ENCODE measurements at regions not wholly inside any gene's neighbourhood (a gene's known extent, or its start where the extent isn't known, plus 50 kb on each side); places are given as distances from the start of the nearest gene placed in this dataset.

DNA sequence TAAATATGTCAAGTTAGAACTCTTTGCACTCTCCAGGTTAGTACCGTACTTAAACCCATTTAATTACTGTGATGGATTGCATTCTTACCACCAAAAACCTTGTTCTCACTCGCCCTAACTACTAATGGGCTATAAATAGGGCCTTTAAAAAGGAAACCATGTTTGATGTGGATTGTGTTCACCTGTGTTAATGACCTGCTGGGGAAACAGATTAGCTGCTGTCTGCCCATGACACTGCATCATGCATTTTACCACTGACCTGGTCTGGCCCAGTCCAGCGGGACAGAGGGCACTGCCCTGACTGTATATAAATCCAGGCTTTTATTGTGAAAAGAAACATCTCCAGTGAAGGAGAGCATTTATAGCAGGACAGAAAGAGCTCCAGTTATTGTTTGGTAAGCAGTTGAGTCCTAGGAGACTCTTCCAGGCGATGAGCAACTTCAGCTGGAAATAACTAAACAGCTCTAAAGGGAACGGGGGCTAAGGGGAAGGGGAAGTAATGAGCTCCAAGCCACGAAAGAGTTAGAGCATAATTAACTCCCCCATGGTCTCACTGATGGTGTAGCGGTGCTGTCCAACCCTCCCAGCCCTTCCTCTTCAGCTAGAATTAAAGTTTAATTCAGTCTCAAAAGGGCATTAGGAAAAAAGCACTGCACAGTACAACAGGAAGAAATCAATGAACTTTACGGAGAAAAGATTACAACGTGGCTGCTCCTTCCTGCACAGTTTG lies 303.1 kb downstream of the ENC1 start:
- peaks cover 16% of the 10 kb centered on the region for H3K4me1 ChIP-seq
- H3K36me3 ChIP-seq (ENCODE audit: insufficient read depth in 1 of 2, low read depth in 1 of 2), result no peaks in the 10 kb centered on the region
- intact Hi-C loops (cut with DNase I), result no loop called here
- WGBS, 3 donors, result 61 to 67% (median 61%) methylated on average over 9 of the region's 9 CpGs
- no peaks in the 10 kb centered on the region for H3K27me3 ChIP-seq (ENCODE audit: insufficient read depth in 3 of 3, low read length in 2 of 3)
- no peak for DNase-seq
- TF ChIP-seq, protein P1, sequence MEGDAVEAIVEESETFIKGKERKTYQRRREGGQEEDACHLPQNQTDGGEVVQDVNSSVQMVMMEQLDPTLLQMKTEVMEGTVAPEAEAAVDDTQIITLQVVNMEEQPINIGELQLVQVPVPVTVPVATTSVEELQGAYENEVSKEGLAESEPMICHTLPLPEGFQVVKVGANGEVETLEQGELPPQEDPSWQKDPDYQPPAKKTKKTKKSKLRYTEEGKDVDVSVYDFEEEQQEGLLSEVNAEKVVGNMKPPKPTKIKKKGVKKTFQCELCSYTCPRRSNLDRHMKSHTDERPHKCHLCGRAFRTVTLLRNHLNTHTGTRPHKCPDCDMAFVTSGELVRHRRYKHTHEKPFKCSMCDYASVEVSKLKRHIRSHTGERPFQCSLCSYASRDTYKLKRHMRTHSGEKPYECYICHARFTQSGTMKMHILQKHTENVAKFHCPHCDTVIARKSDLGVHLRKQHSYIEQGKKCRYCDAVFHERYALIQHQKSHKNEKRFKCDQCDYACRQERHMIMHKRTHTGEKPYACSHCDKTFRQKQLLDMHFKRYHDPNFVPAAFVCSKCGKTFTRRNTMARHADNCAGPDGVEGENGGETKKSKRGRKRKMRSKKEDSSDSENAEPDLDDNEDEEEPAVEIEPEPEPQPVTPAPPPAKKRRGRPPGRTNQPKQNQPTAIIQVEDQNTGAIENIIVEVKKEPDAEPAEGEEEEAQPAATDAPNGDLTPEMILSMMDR (IDR thresholded peaks at IDR 0.05), result no peak
- no peaks in the 10 kb centered on the region for H3K9me3 ChIP-seq
- no peak overlapping the region for H3K27ac ChIP-seq
- H3K4me3 ChIP-seq, result no peak overlapping the region
- ATAC-seq, result peak in 3 of 4 donors; percentile 26 to 56 (median 45)

DNA sequence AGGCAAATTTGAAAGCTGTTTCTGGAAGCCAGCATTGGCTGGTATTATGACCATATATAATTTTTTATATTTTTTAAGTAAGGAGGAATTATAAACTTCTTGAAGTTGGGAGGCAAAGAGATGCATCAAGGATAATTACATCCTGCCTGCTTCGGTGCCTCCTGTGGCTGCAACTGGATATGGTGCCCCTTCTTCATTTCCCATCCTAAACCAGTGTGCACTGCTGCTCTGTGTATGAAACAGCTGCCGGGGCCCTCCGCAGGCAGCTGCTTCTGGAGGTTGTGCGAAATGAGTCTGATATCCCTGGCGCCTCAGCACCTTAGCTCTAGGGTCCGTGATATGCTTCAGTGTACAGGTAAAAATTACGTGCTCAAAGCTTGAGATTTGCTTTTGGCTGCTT lies 304.2 kb downstream of the ENC1 start:
- 79 to 92% (median 86%) methylated on average over 7 of the region's 7 CpGs for WGBS, 3 donors
- DNase-seq (no peak), ATAC-seq (no peak)
- TF ChIP-seq, protein P1 (IDR thresholded peaks at IDR 0.05), result no peak
- no peaks in the 10 kb centered on the region for H3K9me3 ChIP-seq
- no peak overlapping the region for H3K4me3 ChIP-seq
- H3K27ac ChIP-seq, result no peak overlapping the region
- H3K36me3 ChIP-seq (ENCODE audit: insufficient read depth in 1 of 2, low read depth in 1 of 2), result no peaks in the 10 kb centered on the region
- intact Hi-C loops (cut with DNase I), result no loop called here
- H3K4me1 ChIP-seq, result peaks cover 16% of the 10 kb centered on the region
- H3K27me3 ChIP-seq (ENCODE audit: insufficient read depth in 3 of 3, low read length in 2 of 3), result no peaks in the 10 kb centered on the region

DNA sequence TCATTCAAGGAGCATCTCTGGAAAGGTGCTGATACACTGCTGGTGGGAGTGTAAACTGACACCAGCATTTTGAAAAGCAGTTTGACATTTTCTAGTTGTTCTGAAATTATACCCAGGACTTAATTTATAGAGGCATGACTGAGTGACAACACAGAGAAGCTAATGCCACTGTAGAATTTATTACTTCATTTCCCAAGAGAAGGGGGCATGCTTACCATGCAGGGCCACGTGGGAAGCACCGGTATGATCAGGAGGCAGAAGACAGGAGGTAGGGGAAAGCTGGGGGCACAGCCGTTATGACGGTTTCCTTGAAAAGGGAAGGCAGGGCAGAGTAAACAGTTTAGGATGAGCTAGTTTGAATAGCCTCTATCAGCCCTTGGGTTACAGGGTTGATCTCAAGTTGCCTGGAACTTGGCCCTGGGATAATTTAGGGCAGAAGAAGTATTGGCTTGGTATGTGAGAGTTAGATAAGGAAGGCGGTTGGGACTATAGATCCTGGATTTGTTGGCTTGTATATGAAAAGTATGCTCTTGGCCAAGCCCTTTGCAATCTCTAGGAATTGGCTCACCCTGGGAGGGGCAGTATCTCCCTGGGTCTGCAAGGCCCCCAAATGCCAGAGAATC lies 305.7 kb downstream of the ENC1 start:
- intact Hi-C loops (cut with DNase I), result no loop called here
- H3K4me3 ChIP-seq, result no peak overlapping the region
- peak in 3 of 4 donors; percentile 45 to 61 (median 56) for ATAC-seq
- no peak for DNase-seq
- no peaks in the 10 kb centered on the region for H3K27me3 ChIP-seq (ENCODE audit: insufficient read depth in 3 of 3, low read length in 2 of 3)
- peaks cover 16% of the 10 kb centered on the region for H3K4me1 ChIP-seq
- H3K27ac ChIP-seq, result peak overlapping the region; percentile 67
- no peaks in the 10 kb centered on the region for H3K9me3 ChIP-seq
- no peaks in the 10 kb centered on the region for H3K36me3 ChIP-seq (ENCODE audit: insufficient read depth in 1 of 2, low read depth in 1 of 2)
- TF ChIP-seq, protein P1 (IDR thresholded peaks at IDR 0.05), result no peak
- 24 to 59% (median 29%) methylated on average over 5 of the region's 5 CpGs for WGBS, 3 donors

DNA sequence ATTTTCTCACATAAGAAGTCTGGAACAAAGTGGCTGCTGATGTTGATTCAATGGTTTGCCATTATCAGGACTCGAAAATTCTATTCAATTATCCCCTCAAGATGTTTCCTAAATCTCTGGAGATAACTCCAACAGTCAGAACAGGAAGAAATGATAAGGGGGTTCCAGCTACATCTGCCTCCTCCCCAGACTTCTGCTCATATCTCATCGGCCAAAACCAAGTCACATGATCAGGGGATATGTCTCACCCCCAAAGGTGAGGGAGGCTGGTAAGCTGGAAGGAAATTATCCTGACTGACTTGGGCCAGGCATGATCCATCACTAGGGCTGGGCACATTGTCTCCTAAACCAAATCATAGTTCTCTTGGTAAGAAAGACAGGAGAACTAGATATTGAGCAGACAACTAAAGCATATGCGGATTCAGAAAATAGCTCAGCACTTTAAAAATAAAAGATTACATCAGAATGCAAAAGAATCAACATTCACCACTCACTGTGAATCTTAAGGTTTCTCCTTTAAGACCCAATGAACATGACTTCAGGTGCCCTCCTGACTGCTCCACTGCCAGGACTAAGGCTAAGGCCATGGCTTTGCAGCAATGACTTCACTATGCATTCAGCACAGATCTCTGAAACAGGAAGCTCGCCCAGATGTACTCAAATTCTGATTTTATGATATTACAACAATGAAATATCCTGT lies 306.3 kb downstream of the ENC1 start:
- Histone ChIP-seq H3K4me3 (no peak overlapping the region), H3K9me3 (no peaks in the 10 kb centered on the region), H3K36me3 (ENCODE audit: insufficient read depth in 1 of 2, low read depth in 1 of 2) (no peaks in the 10 kb centered on the region), H3K27ac (peak overlapping the region; percentile 67), H3K27me3 (ENCODE audit: insufficient read depth in 3 of 3, low read length in 2 of 3) (no peaks in the 10 kb centered on the region), H3K4me1 (peaks cover 16% of the 10 kb centered on the region)
- intact Hi-C loops (cut with DNase I), result no loop called here
- 51 to 68% (median 64%) methylated on average over 4 of the region's 4 CpGs for WGBS, 3 donors
- ATAC-seq, result peak in 3 of 4 donors; percentile 50 to 61 (median 61)
- no peak for DNase-seq
- TF ChIP-seq, protein P1 (IDR thresholded peaks at IDR 0.05), result no peak
